GM12872 (cell line): ENCODE measurements at regions not wholly inside any gene's neighbourhood (a gene's known extent, or its start where the extent isn't known, plus 50 kb on each side); places are given as distances from the start of the nearest gene placed in this dataset.

Experiments used
- TF ChIP-seq, protein P1 (sequence below): IDR thresholded peaks from 3 replicates; pipeline ENCODE4 v1.5.1; 2011; ENCODE audit warnings: low read depth, mild to moderate bottlenecking, low read length, moderate library complexity; ENCODE audit not compliant: insufficient read depth

DNA sequence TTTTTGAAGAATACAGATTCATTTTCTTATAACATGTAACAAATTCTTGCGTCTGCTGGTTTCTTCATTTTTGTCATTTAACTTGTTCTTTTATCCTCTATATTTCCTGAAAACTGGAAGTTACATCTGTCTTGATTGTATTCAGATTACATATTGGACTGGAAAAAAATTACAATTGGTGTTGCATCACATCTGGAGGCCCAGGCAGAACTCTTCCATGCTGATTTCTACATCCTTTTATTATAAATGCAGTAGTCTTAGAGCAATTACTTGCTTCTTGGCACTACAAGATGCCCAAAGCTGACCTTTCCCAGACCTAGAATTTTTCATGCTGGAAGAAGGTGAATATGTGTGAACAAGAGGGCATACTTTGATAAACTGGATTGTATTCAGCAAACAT, 460.9 kb upstream of the CNTNAP2 start:
- TF ChIP-seq, protein P1, sequence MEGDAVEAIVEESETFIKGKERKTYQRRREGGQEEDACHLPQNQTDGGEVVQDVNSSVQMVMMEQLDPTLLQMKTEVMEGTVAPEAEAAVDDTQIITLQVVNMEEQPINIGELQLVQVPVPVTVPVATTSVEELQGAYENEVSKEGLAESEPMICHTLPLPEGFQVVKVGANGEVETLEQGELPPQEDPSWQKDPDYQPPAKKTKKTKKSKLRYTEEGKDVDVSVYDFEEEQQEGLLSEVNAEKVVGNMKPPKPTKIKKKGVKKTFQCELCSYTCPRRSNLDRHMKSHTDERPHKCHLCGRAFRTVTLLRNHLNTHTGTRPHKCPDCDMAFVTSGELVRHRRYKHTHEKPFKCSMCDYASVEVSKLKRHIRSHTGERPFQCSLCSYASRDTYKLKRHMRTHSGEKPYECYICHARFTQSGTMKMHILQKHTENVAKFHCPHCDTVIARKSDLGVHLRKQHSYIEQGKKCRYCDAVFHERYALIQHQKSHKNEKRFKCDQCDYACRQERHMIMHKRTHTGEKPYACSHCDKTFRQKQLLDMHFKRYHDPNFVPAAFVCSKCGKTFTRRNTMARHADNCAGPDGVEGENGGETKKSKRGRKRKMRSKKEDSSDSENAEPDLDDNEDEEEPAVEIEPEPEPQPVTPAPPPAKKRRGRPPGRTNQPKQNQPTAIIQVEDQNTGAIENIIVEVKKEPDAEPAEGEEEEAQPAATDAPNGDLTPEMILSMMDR, result no peak

DNA sequence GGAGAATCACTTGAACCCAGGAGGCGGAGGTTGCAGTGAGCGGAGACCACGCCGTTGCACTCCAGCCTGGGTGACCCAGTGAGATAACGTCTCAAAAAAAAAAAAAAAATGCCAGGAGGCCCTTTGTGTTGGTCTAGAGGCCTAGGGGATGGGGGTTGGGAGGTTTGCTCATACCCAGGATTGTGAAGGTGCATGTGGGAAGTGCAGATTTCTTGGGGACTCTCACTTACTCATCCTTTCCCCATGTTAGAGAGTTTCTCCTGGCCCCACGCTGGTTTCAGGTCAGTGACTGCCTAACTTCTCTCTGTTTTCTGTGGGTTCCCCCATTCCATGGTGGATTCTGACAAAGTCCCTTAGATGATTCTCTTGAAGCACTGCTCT, 471.5 kb upstream of the CNTNAP2 start:
- TF ChIP-seq, protein P1, result no peak

DNA sequence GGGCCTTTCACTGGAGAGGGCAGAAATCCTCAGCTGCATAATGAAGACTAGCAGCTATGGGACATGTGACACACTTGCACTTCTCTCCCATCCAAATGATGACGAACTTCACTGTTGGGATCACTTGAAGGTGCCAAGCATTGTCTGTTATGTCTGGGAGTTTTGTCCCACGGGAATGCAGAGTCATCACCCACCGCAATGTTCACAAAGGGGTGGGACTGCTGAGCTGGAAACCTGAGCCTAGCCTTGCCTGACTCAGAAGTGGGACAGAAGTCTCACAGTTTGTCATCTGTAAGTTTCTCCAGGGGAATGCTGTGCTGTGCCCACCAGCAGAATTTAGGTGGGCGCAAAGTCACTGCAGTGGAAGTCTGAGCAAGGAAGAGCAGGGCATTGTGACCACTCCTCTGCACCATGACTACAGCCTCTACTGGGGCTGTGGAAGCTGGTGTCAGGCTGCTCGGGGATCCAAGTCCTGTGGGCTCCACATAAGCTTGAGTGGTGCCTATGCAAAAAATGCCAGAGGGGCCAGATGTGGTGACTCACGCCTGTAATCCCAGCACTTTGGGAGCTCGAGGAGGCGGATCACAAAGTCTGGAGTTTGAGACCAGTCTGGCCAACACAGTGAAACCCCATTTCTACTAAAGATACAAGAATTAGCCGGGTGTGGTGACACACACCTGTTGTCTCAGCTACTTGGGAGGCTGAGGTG, 472.0 kb upstream of the CNTNAP2 start:
- TF ChIP-seq, protein P1, result no peak

DNA sequence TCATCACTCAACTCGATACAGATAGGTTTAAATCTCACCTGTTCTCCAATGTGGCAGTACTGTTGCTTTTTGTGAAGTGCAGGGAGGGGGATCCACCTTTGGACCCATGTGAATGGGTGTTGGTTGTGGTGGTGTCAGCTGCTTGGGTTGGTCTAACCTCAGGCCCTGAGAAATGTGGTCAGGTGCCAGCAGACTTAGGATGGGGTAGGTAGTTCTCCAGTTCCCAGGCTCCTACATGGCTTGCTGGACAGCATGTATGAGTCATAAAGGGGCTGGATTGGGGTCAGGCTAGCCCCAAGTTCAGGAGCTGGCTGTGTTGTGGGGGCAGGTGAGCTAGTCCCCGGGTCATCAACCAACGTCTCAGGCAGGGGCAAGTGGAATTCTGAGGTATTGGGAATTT, 472.6 kb upstream of the CNTNAP2 start:
- TF ChIP-seq, protein P1, result no peak

DNA sequence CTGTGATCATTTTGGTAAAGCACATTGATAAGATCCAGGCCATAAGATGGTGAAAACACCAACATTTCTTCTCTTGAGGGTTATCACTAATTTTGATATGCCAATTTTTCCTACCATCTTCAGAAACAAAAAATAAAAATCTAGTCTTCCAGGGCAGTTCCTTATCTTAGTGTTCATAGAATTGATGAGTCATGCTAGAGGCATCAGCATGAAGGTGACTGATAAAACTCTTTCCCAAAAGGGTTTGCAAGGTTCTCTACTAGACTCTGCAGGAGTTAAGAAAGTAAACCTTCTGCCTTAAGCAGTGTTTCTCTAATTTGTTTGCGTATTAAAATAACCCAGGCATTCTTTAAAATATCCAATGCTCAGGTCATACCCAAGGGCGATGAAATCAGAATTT, 483.1 kb upstream of the CNTNAP2 start:
- TF ChIP-seq, protein P1, result no peak

DNA sequence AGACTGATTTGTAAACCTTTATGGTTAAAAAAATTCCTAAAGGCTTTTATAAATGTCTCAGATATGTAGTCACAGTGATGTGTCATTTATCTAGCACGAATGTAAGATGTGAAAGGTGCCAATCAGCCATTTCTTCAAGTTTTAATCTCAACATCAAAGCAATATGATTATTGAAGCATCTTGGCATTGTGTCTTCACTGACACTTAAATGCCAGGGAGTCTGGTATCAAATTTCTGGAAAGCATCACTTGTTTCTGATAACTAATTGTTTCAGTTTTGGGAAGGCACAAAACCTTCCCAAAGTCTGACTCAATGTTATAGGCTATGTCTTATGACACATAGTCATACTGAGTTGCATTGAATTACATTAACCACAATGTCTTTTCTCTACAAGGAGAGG, 492.0 kb upstream of the CNTNAP2 start:
- TF ChIP-seq, protein P1, result no peak

DNA sequence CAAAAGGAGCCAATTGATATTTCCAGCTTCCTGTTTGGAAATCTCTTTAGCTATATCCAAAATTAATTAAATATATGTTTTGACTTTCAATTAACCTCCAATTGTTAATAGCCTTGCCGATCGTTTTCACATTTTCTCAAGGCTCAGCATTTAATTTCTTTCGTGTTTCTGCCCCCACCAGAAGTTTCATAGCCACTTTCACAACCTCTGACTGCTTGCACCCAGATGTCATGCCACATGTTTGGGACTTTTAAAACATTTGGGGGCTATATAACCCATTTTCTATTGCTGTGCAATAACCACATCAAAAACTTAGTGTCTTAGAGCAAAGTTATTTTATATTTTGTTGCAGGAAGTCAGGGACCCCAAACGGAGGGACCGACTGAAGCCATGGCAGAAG, 510.6 kb upstream of the CNTNAP2 start:
- TF ChIP-seq, protein P1, result no peak
